ENCODE measurements at regions not wholly inside any gene's neighbourhood (a gene's known extent, or its start where the extent isn't known, plus 50 kb on each side); places are given as distances from the start of the nearest gene placed in this dataset.
A peak's percentile ranks its signal among the peaks of the same experiment; 100 is the strongest.

- Histone ChIP-seq H3K36me3 (ENCODE audit: insufficient read depth, low read length) (no peaks in the 10 kb centered on the region), H3K9me3 (ENCODE audit: low read length) (no peaks in the 10 kb centered on the region), H3K27me3 (ENCODE audit: insufficient read depth, low read length, poor library complexity, severe bottlenecking) (no peaks in the 10 kb centered on the region), H3K27ac (ENCODE audit: low read depth, low read length) (no peak overlapping the region), H3K4me3 (ENCODE audit: low read length) (no peak overlapping the region), H3K4me1 (ENCODE audit: insufficient read depth, low read length) (peaks cover 21% of the 10 kb centered on the region)
- CTCF ChIA-PET: no interaction called here
- H3K9me3 Mint-ChIP-seq: no peaks in the 10 kb centered on the region
- DNase-seq: no peak
- peaks cover 0 to 5% of the 10 kb centered on the region in 2 donors for H3K27me3 Mint-ChIP-seq
- H3K4me1 Mint-ChIP-seq: peaks cover 24 to 37% (median 32%) of the 10 kb centered on the region in 3 donors
- peak overlapping the region in 2 of 8 donors; percentile 38 to 44 for H3K27ac Mint-ChIP-seq
- POLR2A ChIA-PET: no interaction called here
- H3K36me3 Mint-ChIP-seq: peaks cover 0 to 2% (median 0%) of the 10 kb centered on the region in 3 donors
- peak overlapping the region in 1 of 7 donors; percentile 41 for H3K4me3 Mint-ChIP-seq
Measured at GRCh38 chr12:4025181-4026019, 152.2 kb upstream of the PARP11 start.

GRCh38 chr12:4024701-4025100 is 151.5 kb upstream of the PARP11 start:
- ChIA-PET POLR2A (no interaction called here), CTCF (no interaction called here)
- Histone ChIP-seq H3K27me3 (ENCODE audit: insufficient read depth, low read length, poor library complexity, severe bottlenecking) (no peaks in the 10 kb centered on the region), H3K4me1 (ENCODE audit: insufficient read depth, low read length) (peaks cover 20% of the 10 kb centered on the region), H3K27ac (ENCODE audit: low read depth, low read length) (no peak overlapping the region), H3K4me3 (ENCODE audit: low read length) (no peak overlapping the region), H3K9me3 (ENCODE audit: low read length) (no peaks in the 10 kb centered on the region), H3K36me3 (ENCODE audit: insufficient read depth, low read length) (no peaks in the 10 kb centered on the region)
- Mint-ChIP-seq H3K27ac (no peak overlapping the region), H3K9me3 (no peaks in the 10 kb centered on the region), H3K27me3 (peaks cover 0 to 4% of the 10 kb centered on the region in 2 donors), H3K4me1 (peaks cover 21 to 30% (median 28%) of the 10 kb centered on the region in 3 donors), H3K36me3 (peaks cover 0 to 2% (median 0%) of the 10 kb centered on the region in 3 donors), H3K4me3 (no peak overlapping the region)
- no peak for DNase-seq

- Histone ChIP-seq H3K27me3 (ENCODE audit: insufficient read depth, low read length, poor library complexity, severe bottlenecking) (no peaks in the 10 kb centered on the region), H3K4me3 (ENCODE audit: low read length) (no peak overlapping the region), H3K36me3 (ENCODE audit: insufficient read depth, low read length) (no peaks in the 10 kb centered on the region), H3K27ac (ENCODE audit: low read depth, low read length) (no peak overlapping the region), H3K4me1 (ENCODE audit: insufficient read depth, low read length) (no peaks in the 10 kb centered on the region), H3K9me3 (ENCODE audit: low read length) (no peaks in the 10 kb centered on the region)
- no peaks in the 10 kb centered on the region for H3K4me1 Mint-ChIP-seq
- H3K27ac Mint-ChIP-seq: no peak overlapping the region
- H3K36me3 Mint-ChIP-seq: no peaks in the 10 kb centered on the region
- DNase-seq: no peak
- no peaks in the 10 kb centered on the region for H3K9me3 Mint-ChIP-seq
- ChIA-PET POLR2A (no interaction called here), CTCF (no interaction called here)
- no peak overlapping the region for H3K4me3 Mint-ChIP-seq
- peaks cover 0 to 6% of the 10 kb centered on the region in 2 donors for H3K27me3 Mint-ChIP-seq
Measured at GRCh38 chr12:4015225-4016091, 142.3 kb upstream of the PARP11 start.

GRCh38 chr12:4014858-4015224 is 141.6 kb upstream of the PARP11 start:
- Histone ChIP-seq H3K27ac (ENCODE audit: low read depth, low read length) (no peak overlapping the region), H3K4me3 (ENCODE audit: low read length) (no peak overlapping the region), H3K27me3 (ENCODE audit: insufficient read depth, low read length, poor library complexity, severe bottlenecking) (no peaks in the 10 kb centered on the region), H3K9me3 (ENCODE audit: low read length) (no peaks in the 10 kb centered on the region), H3K36me3 (ENCODE audit: insufficient read depth, low read length) (no peaks in the 10 kb centered on the region), H3K4me1 (ENCODE audit: insufficient read depth, low read length) (no peaks in the 10 kb centered on the region)
- ChIA-PET CTCF (no interaction called here), POLR2A (no interaction called here)
- H3K27ac Mint-ChIP-seq: no peak overlapping the region
- H3K27me3 Mint-ChIP-seq: peaks cover 0 to 8% of the 10 kb centered on the region in 2 donors
- no peak for DNase-seq
- no peaks in the 10 kb centered on the region for H3K36me3 Mint-ChIP-seq
- H3K4me1 Mint-ChIP-seq: no peaks in the 10 kb centered on the region
- no peaks in the 10 kb centered on the region for H3K9me3 Mint-ChIP-seq
- no peak overlapping the region for H3K4me3 Mint-ChIP-seq

- H3K4me1 Mint-ChIP-seq: no peaks in the 10 kb centered on the region
- Histone ChIP-seq H3K27me3 (ENCODE audit: insufficient read depth, low read length, poor library complexity, severe bottlenecking) (no peaks in the 10 kb centered on the region), H3K9me3 (ENCODE audit: low read length) (no peaks in the 10 kb centered on the region), H3K4me3 (ENCODE audit: low read length) (no peak overlapping the region), H3K36me3 (ENCODE audit: insufficient read depth, low read length) (no peaks in the 10 kb centered on the region), H3K27ac (ENCODE audit: low read depth, low read length) (no peak overlapping the region), H3K4me1 (ENCODE audit: insufficient read depth, low read length) (no peaks in the 10 kb centered on the region)
- H3K9me3 Mint-ChIP-seq: no peaks in the 10 kb centered on the region
- no peak overlapping the region for H3K27ac Mint-ChIP-seq
- ChIA-PET CTCF (interaction anchor here (0.8 to 1.3 kb wide), 2 partner anchors 24 to 262 kb away, joined by 3 to 5 read pairs; no protein-coding TSS in a partner anchor), POLR2A (no interaction called here)
- H3K4me3 Mint-ChIP-seq: no peak overlapping the region
- no peaks in the 10 kb centered on the region for H3K36me3 Mint-ChIP-seq
- peaks cover 0 to 8% of the 10 kb centered on the region in 2 donors for H3K27me3 Mint-ChIP-seq
- DNase-seq: no peak
Measured at GRCh38 chr12:4014444-4014843, 141.2 kb upstream of the PARP11 start.

GRCh38 chr12:4012977-4013968 is 140.1 kb upstream of the PARP11 start:
- POLR2A ChIA-PET: no interaction called here
- H3K27ac Mint-ChIP-seq: peak overlapping the region in 1 of 8 donors; percentile 25
- peaks cover 0 to 6% of the 10 kb centered on the region in 2 donors for H3K27me3 Mint-ChIP-seq

GRCh38 chr12:4012073-4012472 is 138.9 kb upstream of the PARP11 start:
- Mint-ChIP-seq H3K36me3 (no peaks in the 10 kb centered on the region), H3K9me3 (no peaks in the 10 kb centered on the region), H3K4me3 (no peak overlapping the region), H3K27me3 (peaks cover 3 to 4% of the 10 kb centered on the region in 2 donors), H3K4me1 (no peaks in the 10 kb centered on the region), H3K27ac (no peak overlapping the region)
- Histone ChIP-seq H3K9me3 (ENCODE audit: low read length) (no peaks in the 10 kb centered on the region), H3K4me3 (ENCODE audit: low read length) (no peak overlapping the region), H3K27ac (ENCODE audit: low read depth, low read length) (no peak overlapping the region), H3K4me1 (ENCODE audit: insufficient read depth, low read length) (no peaks in the 10 kb centered on the region), H3K36me3 (ENCODE audit: insufficient read depth, low read length) (no peaks in the 10 kb centered on the region), H3K27me3 (ENCODE audit: insufficient read depth, low read length, poor library complexity, severe bottlenecking) (no peaks in the 10 kb centered on the region)
- DNase-seq: no peak
- CTCF ChIA-PET: interaction anchor here (1.1 kb wide), 1 partner anchor 127 kb away, joined by 3 read pairs; no protein-coding TSS in a partner anchor
- POLR2A ChIA-PET: no interaction called here

More at GRCh38 chr12:4012977-4013968, 140.1 kb upstream of the PARP11 start:
- CTCF ChIA-PET: interaction anchor here (0.8 to 1.3 kb wide), 2 partner anchors 25 to 263 kb away, joined by 3 to 5 read pairs; no protein-coding TSS in a partner anchor
- Mint-ChIP-seq H3K9me3 (no peaks in the 10 kb centered on the region), H3K36me3 (no peaks in the 10 kb centered on the region), H3K4me3 (no peak overlapping the region), H3K4me1 (no peaks in the 10 kb centered on the region)
- DNase-seq: no peak
- Histone ChIP-seq H3K4me1 (ENCODE audit: insufficient read depth, low read length) (no peaks in the 10 kb centered on the region), H3K27ac (ENCODE audit: low read depth, low read length) (no peak overlapping the region), H3K9me3 (ENCODE audit: low read length) (no peaks in the 10 kb centered on the region), H3K4me3 (ENCODE audit: low read length) (no peak overlapping the region), H3K27me3 (ENCODE audit: insufficient read depth, low read length, poor library complexity, severe bottlenecking) (no peaks in the 10 kb centered on the region), H3K36me3 (ENCODE audit: insufficient read depth, low read length) (no peaks in the 10 kb centered on the region)

All from CD8-positive, alpha-beta memory T cell (primary cell).